GM18519 (cell line): ENCODE measurements at regions not wholly inside any gene's neighbourhood (a gene's known extent, or its start where the extent isn't known, plus 50 kb on each side); places are given as distances from the start of the nearest gene placed in this dataset.

Source experiments
- ATAC-seq: cut with Tn5 transposase; IDR thresholded peaks from one replicate; pipeline ENCODE4 v1.9.1; 2021; ENCODE audit warnings: mild to moderate bottlenecking, moderate library complexity; ENCODE audit not compliant: unreplicated experiment, low FRiP score

DNA sequence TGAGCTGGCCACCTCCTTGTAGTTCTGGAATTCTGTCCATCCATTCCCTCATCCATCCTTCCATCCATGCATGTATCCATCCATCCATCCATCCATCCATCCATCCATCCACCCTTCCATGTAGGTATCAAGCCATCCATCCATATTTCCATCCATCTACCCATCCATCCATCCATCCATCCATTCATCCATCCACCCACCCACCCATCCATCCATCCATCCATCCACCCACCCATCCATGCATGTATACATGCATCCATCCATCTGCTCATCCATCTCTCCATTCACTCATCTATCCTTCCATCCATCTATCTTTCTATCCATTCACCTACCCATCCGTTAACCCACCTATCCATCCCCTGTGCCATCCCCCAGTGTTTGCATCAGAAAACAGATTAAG is 153.6 kb upstream of the STX18 start:
- ATAC-seq: no peak

DNA sequence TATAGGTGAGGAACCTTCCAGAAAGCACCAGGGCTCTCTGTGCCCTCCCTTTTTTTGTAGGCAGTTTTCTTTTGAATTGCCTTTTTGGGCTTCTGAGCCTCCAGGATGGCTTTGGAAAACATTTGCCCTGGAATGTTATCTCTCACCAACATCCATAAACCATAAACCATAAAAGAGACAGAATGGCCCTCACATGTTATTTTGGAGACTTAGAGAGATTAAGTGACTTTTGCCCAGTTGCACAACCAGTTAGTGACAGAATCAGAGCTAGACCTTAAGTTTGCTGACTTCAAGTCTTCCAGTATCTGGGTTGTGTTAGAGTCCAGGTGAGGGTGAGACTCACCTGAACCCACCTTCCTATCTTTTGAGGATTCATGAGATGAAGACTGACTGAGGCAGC is 153.0 kb upstream of the STX18 start:
- ATAC-seq: no peak

DNA sequence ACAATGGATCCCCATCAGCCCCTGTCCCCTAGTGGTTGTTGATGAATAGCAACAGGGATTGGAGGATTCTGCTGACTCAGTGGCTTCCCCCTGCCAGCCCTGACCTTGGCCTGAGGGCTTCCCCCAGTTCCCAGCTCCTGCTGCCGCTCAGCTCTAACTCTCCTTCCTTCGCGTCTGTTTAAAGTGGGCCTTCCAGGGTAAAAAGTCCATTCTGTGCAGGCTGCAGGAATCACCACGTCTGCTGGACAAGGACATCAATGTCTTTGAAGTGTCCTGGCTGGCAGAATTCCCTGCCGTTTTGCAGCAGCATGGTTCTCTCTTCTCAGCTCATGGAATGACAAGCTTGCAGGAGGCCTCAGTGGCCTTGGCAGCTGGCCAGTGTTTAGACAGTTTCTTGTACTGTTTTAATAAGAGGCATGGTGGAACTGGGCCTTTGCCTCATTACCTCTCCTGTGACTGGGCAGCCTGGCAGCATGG is 152.5 kb upstream of the STX18 start:
- no peak for ATAC-seq

DNA sequence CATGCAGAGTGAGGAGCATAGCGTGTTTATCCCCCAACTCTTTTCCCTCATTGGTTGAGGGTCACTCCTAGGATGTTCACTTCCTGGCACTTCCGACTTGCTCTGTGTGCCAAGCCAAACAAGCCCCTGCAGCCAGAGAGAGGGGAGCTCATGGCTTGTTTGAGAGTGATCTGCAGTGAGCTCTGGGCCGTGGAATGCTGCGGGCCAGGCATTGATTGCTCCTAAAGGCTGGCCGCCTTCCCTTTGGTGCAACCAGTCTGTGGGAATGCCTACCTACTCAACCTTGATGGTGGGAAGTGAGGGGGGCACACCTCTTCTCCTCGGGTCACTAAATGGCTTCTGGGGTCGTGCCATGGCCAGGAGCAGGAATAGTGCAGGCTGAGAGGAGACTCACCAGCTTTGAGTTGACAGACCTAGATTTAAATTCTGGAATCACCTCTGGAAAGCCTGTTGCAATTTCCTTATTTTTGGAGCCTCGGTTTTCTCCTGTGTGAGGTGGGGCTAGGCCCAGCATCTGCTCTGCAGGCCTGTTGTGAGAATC is 152.0 kb upstream of the STX18 start:
- no peak for ATAC-seq

DNA sequence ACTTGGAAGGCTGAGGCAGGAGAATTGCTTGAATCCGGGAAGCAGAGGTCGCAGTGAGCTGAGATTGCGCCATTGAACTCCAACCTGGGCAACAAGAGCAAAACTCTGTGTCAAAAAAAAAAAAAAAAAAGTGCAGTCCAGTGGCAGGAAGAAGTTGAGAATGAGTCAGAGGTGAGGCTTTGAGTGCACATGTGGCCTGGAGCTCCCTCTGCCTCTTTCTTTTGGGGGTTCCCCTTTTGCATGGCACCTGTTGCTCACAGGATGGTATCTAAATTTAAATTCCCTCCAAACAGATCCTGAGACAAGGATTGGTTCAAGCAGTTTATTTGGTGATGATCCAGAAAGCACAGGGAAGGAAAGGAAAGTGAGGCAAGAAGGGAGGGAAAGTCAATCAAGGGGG is 151.4 kb upstream of the STX18 start:
- no peak for ATAC-seq

DNA sequence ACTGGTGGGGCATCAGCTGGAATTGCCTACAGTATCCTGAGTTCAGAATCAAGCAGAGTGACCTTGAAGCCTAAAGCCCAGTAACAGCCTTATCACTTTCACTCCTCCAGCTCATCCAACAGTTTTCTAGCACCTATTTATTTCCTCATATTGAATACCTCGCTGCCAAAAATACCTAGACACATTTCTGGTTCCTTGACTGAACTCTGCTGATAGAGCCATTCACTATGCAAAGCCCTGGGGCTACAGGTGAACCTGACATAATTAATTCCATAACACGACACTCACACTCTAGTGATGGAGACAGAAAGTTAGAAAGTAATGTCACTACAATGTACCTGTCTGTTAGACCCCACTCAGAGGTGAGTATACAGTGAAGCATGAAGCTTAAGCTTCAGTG is 149.0 kb upstream of the STX18 start:
- no peak for ATAC-seq

DNA sequence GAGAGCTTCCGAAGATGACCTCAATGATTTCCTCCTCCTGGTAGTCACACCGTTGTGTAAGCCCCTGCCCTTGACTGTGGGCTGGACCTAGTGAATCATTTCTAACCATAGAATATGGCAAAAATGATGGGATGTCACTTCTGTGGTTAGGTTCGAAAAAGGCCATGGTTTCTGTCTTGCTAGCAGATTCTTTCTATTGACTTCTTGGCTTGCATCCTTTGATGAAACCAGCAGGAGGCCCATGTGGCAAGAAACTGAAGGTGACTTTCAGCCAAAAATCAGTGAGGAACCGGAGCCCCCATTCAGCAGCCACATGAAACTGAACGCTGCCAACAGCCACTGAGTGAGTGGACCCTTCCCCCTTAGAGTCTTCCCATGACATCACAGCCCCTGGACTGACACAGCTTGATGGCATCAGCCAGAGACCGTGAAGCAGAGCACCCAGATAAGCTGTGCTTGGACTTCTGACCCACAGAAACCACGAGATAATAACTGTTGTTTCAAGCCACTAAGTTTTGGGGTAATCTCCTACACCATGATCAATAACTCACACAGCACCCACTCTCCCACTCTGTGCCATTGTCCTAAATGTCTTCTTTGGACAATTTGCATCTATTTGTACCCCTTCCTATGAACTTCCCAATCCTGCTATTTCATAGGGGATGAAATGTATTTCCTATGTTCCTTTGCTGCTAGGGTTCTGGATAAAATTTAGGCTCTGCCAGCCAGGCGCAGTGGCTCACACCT is 148.0 kb upstream of the STX18 start:
- no peak for ATAC-seq

DNA sequence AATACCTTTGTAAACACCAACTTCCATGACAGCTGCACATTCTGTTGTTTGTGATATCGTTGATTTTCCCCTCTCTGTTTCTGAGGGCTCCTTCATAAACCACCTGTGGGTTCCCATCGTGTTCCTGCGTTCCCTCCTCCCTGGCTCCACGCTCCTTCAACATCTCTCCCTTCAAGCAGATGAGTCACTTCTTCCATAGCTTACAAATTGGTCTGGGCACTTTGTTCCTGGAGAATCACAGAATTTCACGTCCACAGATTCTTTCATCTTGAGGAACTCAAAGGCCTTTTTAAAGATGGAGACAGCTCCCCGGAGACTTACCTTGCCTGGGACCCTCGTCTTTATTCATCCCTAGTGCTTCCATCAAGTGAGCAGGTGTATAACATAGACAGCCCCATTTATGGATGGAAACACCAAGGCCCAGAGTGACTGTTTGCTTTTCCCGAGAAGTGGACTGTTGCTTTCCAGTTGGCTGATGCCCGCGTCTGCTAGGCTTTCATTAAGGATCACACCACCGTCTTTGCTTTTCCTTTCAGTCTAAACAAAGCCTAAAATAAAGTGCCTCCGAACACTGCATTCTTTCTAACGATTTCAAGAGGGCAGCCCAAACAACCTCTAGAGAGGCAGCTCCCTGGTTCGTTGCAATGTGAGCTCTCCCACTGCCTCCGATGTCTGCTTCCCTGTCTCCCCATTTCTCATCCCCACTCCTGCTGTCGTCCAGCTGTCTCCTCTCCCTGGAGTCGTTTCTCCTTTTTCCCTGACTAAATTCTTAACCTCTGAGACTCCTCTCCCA is 146.3 kb upstream of the STX18 start:
- ATAC-seq: no peak

DNA sequence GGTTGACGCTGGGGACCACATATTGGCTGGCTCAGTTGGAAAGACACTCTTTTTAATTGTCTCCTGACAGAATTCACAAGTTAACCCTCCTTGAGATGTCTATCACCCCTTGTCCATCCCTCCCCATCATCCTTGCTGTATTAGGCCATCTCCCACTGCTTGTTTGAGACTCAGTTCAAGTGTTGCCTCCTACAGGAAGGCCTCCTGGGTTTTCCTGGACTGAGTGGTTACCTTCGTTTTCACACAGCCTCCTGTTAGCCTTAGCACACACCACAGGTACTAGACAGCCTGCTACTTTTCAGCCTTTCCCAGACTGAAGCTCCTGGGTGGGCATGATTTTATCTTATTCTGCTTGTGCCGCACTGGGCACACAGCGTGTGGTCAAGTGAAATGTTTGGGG is 145.3 kb upstream of the STX18 start:
- no peak for ATAC-seq

DNA sequence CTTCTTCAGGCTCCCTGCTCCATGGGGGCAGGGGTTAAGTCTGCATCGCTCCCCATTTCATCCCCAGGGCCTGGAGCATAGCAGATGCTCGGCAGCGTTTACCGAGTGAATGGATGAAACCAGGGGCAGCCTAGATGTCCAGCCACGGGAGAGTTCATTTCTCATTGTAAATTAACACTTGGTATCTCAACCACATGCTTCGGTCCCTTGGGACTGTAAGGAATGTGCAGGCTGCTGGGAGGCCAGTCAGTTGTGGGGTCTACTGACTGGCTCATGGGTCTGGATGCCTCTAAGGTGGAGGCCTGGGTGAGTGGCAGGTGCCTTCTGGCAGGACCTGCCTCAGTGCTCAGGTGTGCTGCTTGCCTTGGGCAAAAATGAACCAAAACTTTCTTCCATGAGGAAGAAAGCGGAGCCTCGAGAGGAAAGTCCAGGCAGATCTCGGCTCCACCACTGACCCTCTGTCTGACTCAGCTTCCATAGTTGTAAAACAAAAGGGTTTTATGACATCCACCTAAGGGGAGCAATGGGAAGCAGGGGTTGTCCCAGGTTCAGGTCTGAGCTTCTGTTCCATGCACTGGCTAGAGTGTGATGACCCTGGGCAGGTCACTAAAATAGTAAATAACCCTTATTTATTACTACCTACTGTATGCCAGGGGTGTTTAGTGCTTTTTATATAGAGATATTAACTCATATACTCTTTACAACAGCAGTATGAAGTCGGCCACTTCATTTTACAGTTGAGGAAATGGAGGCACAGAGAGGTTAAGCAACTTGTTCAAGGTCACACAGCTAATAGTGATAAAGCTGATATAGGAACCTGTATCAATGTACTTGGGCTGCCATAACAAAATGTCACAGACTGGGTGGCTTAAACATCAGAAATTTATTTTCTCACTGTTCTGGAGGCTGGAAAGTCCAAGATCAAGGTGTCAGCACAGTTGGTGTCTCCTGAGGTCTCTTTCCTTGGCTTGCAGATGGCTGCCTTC is 144.3 kb upstream of the STX18 start:
- ATAC-seq: no peak

DNA sequence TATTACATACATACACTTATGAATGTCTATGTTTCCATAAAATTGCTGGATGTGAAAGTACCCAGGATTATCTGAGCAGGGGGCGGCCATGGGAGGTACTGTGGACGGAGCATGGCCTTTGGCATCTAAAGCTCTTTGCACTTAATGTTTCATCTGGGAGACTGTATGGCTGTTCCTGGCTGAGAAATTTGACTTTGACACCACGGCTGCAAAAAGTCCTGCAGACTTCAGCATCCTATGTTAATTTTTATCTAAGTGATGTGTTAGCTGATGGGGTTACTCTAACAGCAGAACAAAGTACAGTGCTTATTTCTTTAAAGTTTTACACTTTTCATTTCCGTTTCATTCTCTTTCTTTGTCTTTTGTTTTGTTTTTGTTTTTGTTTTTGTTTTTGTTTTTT is 139.8 kb upstream of the STX18 start:
- no peak for ATAC-seq

DNA sequence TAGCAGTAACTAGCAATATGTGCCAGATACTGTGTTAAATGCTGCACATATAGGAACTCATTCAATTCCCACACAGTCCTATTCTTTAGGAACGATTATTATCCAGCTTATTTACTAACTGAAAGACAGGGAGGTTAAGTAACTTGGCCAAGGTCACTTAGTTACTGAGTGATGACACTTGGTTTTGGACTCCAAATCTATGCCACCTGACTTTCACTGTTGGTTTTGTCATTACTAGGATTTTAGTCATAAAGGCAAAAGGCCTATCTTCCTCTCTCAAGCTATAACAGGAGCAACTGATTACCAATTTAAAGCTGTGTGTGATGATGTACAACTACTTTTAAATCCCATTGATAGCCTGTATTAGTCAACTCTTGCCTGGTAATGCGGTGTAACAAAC is 138.9 kb upstream of the STX18 start:
- no peak for ATAC-seq

DNA sequence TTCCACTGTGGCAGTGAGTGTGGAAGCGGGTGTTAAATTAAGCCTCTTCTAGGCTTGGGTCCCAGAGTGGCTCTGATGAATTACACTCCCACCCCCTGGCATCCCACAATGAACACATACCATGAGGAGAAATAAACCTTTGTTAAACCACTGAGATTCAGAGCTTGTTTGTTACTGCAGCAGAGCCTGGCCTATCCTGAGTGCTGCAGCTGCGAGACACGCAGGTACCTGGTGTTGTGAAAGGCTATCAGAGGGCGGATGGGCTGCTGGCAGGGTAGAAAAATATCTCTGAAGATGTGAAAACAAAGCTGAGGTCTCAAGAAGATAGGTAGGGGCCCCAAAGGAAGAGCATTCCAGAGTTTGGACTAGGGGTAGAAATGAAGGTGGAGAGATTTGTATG is 138.4 kb upstream of the STX18 start:
- ATAC-seq: no peak

DNA sequence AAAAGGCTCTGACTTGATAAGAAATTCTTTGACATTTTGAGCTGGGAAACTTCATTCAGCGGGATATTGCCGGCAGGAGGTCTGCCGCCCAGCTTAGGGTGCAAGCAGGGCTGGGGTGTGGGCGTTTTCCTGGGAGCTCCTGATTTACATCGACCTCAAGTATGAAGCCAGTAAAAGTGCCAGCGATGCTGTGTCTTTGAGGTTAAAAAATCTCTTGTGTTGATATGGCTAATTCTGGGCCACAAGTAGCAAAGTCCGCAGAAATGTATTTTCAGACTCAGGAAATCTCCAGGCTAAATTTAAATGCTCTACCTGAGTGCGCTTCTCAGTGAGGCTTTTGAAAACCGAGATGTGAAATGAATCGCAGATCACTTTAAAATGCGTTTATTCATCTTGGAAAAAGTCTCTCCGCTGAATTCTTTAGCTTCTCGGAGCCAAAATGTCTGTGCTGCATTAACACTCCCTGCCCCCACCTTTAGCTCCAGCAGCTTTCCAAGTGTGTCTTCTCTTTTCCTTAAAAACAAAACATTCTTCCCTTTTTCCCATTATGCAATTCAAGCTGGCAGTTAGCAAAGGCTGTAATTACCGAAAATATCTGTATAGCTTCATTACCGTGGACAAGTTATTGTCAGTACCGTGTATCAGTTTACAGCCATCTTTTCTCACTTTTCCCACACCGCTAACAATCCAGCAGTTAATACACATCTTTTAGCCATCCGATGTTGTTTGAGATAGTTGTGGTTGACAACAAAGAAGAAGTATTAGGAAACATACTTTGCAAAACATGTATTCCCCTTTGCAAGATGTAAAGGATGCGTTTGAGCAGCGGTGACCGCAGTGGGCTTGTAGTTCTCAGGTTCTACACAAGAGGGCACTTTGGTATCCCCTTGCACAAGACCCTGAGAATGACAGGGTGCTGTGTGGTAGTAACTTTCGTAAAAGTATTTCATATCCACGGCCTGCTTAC is 136.0 kb upstream of the STX18 start:
- ATAC-seq: no peak

DNA sequence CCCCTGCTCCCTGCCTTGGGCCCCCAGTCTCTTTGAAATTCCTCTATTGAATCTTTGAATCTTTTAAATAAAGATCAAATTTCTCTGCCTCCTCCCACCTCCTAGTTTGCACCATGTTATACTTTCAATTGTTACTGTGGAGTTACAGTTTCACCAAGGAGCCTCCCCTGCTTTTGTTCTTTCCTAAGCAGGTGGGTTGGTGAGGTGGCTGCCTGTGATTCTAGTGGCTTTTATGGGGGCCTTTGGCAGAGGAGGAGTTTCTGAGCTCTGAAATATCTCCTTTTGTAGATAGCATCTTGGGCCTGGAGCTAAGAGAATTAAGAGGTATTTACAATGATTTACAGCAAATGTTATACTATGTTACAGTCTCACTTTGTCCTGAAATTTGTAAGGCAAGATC is 133.8 kb upstream of the STX18 start:
- ATAC-seq: no peak

DNA sequence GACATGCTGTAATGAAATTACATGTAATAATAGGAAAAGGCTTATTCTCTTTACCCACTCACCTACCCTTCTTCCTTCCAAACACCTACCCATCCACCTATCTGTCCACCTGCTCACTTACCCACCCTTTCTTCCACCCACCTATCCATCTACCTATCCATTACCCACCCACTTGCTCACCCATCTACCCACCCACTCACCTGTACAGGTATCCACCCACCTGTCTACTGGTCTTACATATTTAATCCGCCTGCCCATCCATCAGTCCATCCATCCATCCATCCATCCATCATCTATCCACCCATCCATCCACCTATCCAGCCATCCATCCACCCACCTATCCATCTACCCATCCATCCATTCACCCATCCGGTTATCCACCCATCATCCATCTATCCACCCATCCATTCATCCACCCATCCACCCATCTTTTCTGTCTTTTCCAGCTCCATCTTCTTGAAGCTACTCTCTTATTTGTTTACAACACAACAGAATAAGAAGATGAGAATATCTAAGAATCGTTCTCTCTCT is 133.3 kb upstream of the STX18 start:
- no peak for ATAC-seq

DNA sequence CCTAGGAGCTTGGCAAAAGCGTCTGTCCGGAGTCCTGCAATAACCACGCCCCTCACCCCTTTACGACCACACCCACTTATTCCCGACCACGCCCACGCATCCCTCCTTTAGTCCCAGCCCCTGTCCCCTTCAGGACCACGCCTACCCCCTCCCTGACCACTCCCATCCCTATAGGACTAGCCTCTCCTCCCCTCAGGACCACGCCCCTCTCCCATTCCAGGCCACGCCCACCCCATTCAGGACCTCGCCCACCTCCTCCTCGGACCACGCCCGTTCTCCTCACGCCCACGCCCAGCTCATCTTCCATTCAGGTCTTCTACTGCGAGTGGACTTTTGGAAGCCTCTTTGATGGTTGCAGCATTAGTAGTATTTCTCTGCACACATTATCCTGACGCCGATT is 131.2 kb upstream of the STX18 start:
- no peak for ATAC-seq

DNA sequence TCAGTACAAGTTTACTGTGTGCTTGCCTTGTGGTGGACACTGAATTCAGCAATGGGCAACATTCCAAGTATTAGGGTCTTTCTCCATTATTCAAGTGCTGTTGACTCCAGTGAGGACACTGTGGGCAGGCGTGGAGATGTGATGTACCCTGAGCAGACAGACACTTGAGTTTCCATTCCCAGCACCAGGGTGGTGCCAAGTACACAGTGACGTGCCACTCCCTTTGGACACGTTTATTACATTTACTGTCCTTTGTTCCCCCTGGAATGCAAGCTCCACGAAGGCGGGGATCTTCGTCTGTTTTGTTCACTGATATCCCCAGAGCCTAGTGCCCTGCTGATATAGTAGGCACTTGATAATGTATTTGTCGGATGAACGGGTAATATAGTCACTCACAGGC is 130.6 kb upstream of the STX18 start:
- ATAC-seq: no peak

DNA sequence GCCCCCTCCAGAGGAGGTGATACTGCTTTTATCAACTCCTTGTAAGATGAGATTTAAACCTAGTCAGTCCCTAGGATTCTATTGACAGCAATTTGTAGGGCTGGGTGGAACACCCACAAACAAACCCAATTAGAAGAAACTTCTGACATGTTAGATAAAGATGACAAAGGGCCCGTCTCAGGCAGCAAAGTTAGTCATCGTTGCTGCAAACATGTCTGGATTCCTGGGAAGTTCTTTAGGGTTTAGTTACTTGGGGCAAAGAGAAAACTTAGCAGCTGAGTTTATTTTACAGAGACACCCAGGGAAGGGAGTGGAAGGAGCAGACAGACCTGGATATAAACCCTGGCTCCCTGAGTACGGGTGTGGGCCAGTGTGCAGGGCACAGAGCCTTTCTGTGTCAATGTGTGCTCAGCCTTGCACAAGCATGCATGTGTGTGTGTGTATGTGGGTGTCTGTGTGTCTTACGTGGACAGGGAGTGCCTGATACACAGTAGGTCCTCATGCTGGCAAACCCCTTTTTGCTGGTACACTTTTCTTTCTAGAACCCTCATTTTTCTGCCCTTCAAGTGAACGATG is 130.0 kb upstream of the STX18 start:
- no peak for ATAC-seq
